Stomach (tissue), 4 donors: ENCODE measurements at regions not wholly inside any gene's neighbourhood (a gene's known extent, or its start where the extent isn't known, plus 50 kb on each side); places are given as distances from the start of the nearest gene placed in this dataset.

Experiments used
- POLR2A ChIP-seq, 4 donors: fragments of 450-650 bp; IDR thresholded peaks; one replicate each; pipeline ENCODE4 v1.6.1; 2016; ENCODE audit warnings: antibody characterized with exemption in 4 of 4, control low read depth in 2 of 4, mild to moderate bottlenecking in 1 of 4, moderate library complexity in 1 of 4
- TF ChIP-seq, protein P1 (sequence below), 7 experiments: fragments of 450-650 bp in 4 of 7; fragments of 200-600 bp in 3 of 7; sonication (generic) in 3 of 7; IDR thresholded peaks; one replicate each; pipeline ENCODE4 v1.5.1; 2016 to 2019; ENCODE audit warnings: antibody characterized with exemption in 7 of 7, control low read depth in 2 of 7, mild to moderate bottlenecking in 1 of 7

GRCh38 chrX:25356456-25356855 is 340.7 kb upstream of the ARX start:
- TF ChIP-seq, protein P1, sequence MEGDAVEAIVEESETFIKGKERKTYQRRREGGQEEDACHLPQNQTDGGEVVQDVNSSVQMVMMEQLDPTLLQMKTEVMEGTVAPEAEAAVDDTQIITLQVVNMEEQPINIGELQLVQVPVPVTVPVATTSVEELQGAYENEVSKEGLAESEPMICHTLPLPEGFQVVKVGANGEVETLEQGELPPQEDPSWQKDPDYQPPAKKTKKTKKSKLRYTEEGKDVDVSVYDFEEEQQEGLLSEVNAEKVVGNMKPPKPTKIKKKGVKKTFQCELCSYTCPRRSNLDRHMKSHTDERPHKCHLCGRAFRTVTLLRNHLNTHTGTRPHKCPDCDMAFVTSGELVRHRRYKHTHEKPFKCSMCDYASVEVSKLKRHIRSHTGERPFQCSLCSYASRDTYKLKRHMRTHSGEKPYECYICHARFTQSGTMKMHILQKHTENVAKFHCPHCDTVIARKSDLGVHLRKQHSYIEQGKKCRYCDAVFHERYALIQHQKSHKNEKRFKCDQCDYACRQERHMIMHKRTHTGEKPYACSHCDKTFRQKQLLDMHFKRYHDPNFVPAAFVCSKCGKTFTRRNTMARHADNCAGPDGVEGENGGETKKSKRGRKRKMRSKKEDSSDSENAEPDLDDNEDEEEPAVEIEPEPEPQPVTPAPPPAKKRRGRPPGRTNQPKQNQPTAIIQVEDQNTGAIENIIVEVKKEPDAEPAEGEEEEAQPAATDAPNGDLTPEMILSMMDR (IDR thresholded peaks at IDR 0.05): no peak
- TF ChIP-seq POLR2A (IDR thresholded peaks at IDR 0.05): no peak
